NCI-H345 treated with DMSO at 0.1 percent for 48 hours (cell line): ENCODE measurements at regions not wholly inside any gene's neighbourhood (a gene's known extent, or its start where the extent isn't known, plus 50 kb on each side); places are given as distances from the start of the nearest gene placed in this dataset.
"Not testable (repeated sequence)": the region's sequence is repeated elsewhere in the genome, so short reads cannot be mapped to it uniquely, and the experiment has no call there.

Experiments used
- DNase-seq: peaks from one replicate; lab custom pipeline; 2025; ENCODE audit not compliant: unreplicated experiment; lab: John Stamatoyannopoulos, UW

DNA sequence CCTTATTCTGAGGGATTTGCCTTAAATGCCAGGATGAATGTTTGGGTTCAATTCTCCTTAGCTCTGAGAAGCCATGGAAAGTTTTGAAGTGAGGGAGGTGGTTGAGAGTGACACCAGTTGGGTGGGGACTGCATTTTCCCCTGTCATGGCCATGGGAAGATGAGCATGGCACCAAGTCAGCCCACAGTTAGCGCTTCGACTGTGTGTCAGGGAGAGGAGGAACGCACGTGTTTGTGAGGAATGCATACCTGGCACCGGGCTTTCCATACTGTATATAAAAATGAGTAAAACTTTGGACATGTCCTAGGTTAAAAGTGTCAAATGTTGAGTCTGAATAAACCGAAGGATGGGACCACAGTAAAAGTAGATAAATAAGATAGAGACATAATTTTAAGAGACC lies 187.5 kb upstream of the KL start:
- no peak for DNase-seq

DNA sequence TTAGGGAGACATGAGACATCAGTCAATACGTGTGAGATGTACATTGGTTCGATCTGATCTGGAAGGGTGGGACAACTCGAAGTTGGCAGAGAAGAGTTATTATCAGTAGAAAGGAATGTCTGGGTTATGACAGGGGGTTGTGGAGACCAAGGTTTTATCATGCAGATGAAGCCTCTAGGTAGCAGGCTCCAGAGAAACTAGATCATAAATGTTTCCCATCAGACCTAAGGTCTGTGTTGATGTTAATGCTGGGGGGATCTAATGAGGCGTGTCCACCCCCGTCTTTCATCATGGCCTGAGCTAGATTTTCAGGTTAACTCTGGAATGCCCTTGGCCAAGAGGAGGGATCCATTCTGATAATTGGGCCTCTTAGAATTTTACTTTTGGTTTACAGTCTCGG lies 187.0 kb upstream of the KL start:
- DNase-seq, result no peak

DNA sequence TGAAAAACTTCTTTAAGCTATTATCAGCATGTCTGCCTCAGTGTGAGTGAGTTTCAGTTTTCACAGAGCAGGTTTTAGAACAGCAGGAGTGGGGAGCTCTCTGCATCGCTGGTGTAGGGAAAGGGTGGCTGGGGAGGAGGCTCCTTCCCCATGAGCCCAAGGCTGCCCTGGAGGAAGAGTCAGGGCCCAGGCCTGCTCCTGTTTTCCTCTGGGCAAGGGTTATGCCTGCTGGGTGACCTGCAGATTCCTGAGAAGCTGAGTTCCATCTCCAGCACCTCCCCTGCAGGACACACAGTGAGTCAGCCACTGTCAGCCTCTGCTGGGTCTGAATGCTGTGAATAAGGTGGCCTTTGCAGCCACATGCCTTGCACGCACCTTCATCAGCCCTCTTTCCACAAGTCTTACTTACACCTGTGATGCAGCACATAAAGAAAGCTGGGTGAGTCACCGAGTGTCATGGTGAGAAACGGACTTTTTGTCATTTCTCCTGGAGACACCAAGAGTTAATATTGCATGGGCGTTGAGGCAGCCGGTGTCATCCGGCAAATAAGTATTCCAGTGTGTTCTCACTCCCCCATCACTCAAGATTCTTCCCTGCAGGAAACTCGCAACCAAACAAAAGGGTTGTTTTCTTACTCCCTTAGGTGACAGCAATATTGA lies 186.4 kb upstream of the KL start:
- DNase-seq, result no peak

DNA sequence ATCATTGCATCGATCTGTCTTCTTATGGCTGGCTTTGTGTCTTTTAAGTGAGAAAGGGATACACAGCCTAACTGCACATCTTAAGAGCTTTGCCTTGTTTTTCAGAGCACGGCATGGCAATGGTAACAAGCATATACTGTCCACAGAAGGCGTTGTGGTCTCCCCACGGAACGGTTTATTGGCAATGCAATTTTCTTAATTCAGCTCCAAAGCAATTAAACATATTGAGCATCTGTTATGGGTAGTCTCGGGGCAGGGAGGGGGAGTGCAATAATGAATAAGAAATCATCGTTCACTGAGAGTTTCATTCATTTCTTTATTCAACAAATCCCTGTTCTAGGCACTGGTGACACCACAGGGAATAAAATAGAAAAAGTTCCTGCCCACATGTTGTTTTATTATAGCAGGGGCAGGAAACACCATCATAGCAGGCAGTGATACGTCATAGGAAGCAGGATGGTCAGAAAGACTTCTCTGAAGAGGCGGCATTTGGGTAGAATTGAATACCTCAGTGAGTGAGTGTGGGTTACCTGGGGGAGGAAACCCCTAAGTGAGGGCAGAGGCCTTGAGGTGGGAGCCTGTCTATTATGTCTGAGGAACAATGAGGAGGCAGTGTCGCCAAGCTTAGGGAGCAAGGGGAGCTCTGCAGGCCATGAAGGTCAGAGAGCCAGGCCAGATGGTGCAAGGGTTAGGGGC lies 185.7 kb upstream of the KL start:
- DNase-seq, result no peak

- DNase-seq, result no peak
Observed at GRCh38 chr13:32837307-32837972, 178.8 kb upstream of the KL start.

- DNase-seq, result peak; percentile 11
Observed at GRCh38 chr13:32837973-32838927, 178.0 kb upstream of the KL start.

GRCh38 chr13:32838945-32839344 lies 177.3 kb upstream of the KL start:
- peak; percentile 27 for DNase-seq

DNA sequence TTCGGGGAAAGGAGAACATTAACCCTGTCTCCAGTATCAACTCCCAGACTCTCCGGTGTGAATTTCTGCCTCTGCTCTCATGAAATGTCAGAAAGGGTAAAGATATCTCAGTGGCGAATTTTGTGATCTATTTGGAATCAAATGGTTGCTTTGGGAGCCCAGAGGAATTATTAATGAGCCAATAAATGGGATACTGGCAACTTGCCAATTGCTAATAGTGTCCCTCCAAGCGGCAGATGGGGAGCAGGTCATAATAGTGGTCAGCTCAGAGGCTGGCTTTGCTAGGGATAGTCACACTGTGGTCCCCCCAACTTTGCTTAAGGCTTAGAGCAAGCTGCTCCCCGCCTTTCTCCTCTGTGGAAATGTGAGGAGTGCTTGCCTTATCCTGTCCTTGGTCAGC lies 176.1 kb upstream of the KL start:
- DNase-seq, result no peak

DNA sequence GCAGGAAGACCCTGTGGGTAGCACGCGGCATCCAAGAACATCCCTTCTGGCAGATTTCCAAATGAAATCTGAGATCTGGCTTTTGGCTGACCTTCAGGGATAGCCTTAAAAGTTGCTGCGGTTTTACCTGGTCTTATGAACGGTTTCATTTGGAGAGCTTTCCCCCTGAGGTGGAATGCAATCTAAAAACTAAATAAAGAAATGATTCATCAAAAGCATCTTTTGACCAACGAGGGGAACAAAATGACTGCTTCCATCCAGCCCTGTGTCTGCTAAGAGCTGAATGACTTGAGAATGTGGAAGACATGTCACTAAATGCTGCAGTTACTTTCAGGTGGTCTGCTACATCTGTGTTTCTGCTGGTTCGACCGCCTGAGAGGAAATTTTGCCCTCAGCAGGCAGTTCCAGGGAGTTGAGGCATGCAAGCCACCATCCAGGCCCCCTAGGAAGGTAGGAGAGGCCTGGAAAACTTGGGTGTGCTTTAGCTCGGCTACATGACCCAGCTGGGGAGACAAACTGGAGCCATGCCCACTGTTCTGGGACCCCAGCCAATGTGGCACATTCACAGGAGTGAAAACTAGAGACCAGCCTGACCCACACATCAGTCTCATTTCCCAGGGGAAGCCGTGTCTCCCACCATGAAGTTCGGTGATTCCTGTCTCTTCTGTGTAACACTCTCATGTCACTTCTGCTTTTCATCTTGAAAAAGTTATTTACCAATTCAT lies 175.1 kb upstream of the KL start:
- no peak for DNase-seq

DNA sequence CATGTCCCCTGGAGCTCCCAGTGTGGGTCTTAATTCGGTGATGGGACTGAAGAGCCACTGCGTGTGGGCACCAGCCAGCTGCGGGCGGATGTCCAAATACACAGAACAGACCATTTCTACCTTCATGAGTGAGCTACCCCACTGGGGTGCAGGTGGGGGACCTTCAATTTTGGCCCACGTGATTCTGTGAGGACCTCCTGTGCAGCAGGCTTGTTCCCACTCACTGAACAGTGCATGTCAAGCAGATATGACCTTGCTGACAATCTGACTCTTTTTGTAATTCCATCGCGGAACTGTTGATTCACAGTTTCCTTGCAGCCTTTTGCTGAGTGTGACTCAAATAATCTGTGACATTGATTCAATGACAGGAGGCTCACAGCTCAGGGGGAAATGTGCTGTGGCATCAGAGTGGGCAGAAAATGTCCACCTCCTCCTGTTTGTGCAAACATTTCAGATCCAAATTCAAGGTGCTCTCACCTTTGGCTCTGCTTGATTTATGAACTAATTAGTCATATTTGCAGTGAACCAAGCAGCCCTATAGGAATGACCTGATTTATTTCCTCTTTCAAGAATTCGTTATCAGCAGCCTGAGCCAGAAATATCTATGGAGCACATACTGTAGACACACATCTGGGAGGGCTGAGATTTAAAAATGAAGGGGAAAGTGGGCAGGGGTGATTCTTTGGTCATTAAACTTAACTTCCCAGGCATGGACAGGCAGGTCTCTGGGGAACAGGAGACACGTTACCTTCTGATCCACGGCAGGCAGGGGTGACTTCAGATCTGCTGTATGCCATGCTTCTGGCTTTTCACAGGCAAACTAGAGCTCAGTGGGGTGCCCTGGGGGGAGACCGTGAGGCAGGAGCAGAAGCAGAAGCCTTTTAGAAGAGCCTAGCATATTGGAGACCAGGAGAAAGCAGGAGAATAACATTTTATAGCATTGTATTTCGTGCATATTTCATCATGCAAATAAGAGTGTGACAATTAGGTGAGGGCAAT lies 170.0 kb upstream of the KL start:
- no peak for DNase-seq

- DNase-seq, result not testable (repeated sequence)
Observed at GRCh38 chr13:32847976-32848375, 168.2 kb upstream of the KL start.

DNA sequence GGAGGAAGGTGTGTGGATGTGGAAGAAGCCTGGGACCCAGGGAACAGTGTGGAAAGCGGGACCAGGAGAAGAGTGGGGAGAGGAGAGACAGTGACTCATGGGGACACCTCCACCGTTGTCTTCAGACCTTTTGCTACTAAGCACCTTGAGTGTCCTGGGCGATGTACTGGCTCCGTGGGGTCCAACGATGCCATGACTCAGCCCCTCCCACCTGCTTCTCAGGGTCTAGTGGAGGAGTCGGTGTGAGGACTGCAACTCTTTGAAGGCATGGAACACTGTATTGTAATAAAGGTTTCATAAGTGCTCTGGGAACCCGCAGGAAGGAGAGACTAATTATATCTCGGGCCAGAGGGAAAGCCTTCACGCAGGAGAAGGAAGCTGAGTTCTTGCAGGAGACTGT lies 166.9 kb upstream of the KL start:
- DNase-seq, result no peak

DNA sequence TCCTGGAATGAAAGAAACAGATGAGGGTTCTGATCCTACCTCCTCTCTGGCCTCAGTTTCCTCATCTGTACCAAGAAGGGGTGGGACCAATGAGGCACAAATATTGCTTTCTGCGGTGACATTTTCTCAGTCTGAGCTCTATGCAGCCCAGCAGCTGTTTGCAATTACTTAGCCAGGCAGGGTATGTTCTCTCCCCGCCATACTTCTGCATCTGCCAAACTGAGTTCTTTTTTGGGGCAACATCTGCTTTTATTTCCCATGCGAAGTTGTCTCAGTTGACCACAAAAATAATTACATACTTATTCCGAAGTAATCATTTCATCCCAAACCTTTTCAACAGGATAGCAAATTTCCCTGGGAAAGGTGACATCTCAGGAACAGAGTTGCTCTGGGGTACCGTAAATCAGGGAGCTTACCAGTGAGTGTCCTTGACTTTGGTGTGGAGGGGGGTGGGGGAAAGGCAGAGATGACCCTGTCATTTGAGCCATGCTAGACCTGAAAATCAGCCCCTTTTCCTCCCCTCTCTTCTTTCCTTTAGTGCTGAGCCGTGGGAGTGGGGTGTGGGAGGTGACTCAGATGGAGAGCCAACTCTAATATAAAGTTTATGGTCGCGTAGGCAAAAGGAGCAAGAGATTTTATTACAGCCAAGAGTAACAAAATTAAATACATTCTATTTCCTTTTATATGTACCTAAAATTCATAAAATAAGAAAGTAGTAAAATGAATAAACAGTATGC lies 165.7 kb upstream of the KL start:
- no peak for DNase-seq

GRCh38 chr13:32851083-32852069 lies 164.8 kb upstream of the KL start:
- no peak for DNase-seq

DNA sequence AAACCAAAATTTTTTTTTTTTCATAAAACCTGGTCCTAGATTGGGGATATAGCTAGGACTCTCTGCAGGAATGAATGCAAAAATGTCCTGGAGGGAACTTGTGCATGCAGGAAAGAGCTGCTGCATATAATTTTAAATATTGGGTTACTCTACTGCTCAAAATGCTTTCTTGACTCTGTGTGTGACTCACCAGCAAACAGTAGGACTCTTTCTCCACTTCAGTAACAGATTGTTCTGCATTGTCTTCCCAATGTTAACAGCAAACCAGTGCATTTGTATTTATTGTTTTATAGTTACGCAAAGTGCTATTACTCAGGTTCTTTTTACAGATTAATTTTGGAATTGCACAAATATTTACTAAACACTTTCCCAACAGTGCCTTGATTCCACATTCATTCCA lies 163.7 kb upstream of the KL start:
- DNase-seq, result no peak

- no peak for DNase-seq
Observed at GRCh38 chr13:32857077-32857476, 159.1 kb upstream of the KL start.

DNA sequence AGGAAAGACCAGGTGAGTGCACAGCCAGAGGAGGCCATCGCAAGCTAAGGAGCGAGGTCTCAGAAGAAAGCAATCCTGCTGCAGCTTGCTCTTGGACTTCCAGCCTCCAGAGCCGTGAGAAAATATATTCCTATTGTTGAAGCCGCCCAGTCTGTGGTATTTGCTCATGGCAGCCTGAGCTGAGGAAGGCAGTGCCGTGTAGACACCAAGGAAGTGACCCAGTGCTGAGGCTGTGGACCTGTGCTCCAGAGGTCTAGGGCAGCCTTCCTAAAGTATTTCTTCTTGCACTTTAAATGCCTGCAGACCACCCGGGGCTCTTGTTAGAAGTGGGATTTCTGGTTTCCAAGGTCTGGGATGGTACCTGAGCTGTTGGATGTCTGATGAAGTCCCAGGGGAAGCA lies 158.5 kb upstream of the KL start:
- no peak for DNase-seq
